CD4-positive, alpha-beta T cell (primary cell): ENCODE measurements at regions not wholly inside any gene's neighbourhood (a gene's known extent, or its start where the extent isn't known, plus 50 kb on each side); places are given as distances from the start of the nearest gene placed in this dataset.

Experiments used
- ATAC-seq: fragments of 200-7000 bp; cut with Tn5 transposase; one replicate; pipeline ENCODE4 v1.10.0; 2022; ENCODE audit warnings: mild to moderate bottlenecking; ENCODE audit not compliant: poor library complexity
- CTCF ChIA-PET: fragments of 350-600 bp; sonication (Branson Sonifier 250); formaldehyde crosslinking; loops from one replicate; lab custom pipeline; 2021; ENCODE audit warnings: antibody characterized with exemption, inconsistent platforms; lab: Charles Lee
- POLR2A ChIA-PET: fragments of 350-600 bp; sonication (Branson Sonifier 250); formaldehyde crosslinking; loops from one replicate; lab custom pipeline; 2021; ENCODE audit warnings: antibody characterized with exemption, inconsistent platforms; lab: Charles Lee
- DNase-seq, 14 experiments: peaks; one replicate each; pipeline ENCODE4 v3.0.0-alpha.2; 2013 to 2020; ENCODE audit warnings: mixed read lengths in 2 of 14
- H3K27ac ChIP-seq, 2 donors: one replicate each; pipeline versions ENCODE4 v1.5.1 to v1.7.0; 2013; ENCODE audit warnings: low read length in 2 of 2, low read depth in 1 of 2, mild to moderate bottlenecking in 1 of 2
- H3K27me3 ChIP-seq, 2 experiments: 1 replicate in 1 of 2; 2 replicates in 1 of 2; pipeline versions ENCODE4 v1.6.1 to v1.7.0; 2013; ENCODE audit warnings: low read length in 2 of 2, control low read depth in 1 of 2, mild to moderate bottlenecking in 1 of 2, moderate library complexity in 1 of 2; ENCODE audit not compliant: insufficient read depth in 2 of 2, control insufficient read depth in 1 of 2
- H3K36me3 ChIP-seq: one replicate; pipeline ENCODE4 v1.6.1; 2013; ENCODE audit warnings: low read length, control low read depth; ENCODE audit not compliant: insufficient read depth
- H3K4me1 ChIP-seq: one replicate; pipeline ENCODE4 v1.6.1; 2013; ENCODE audit warnings: low read length, control low read depth; ENCODE audit not compliant: insufficient read depth
- H3K4me3 ChIP-seq: one replicate; pipeline ENCODE4 v1.5.1; 2013; ENCODE audit warnings: mild to moderate bottlenecking, low read length, moderate library complexity
- H3K9me3 ChIP-seq, 2 experiments: 1 replicate in 1 of 2; 2 replicates in 1 of 2; pipeline versions ENCODE4 v1.6.1 to v1.7.0; 2013; ENCODE audit warnings: low read length in 2 of 2, mild to moderate bottlenecking in 2 of 2, control low read depth in 1 of 2, moderate library complexity in 1 of 2; ENCODE audit not compliant: control insufficient read depth in 1 of 2, insufficient read depth in 1 of 2
- H3K27ac Mint-ChIP-seq: one replicate; pipeline ENCODE4 v1.8.0; 2020; ENCODE audit warnings: mixed read lengths
- H3K27me3 Mint-ChIP-seq: one replicate; pipeline ENCODE4 v1.8.0; 2021; ENCODE audit warnings: mixed read lengths
- H3K36me3 Mint-ChIP-seq: one replicate; pipeline ENCODE4 v1.8.0; 2021; ENCODE audit warnings: low read depth, mixed read lengths
- H3K4me1 Mint-ChIP-seq: one replicate; pipeline ENCODE4 v1.8.0; 2021; ENCODE audit warnings: low read depth, mixed read lengths
- H3K4me3 Mint-ChIP-seq: one replicate; pipeline ENCODE4 v1.8.0; 2020; ENCODE audit warnings: mild to moderate bottlenecking, mixed read lengths
- H3K9me3 Mint-ChIP-seq: one replicate; pipeline ENCODE4 v1.8.0; 2020; ENCODE audit warnings: mixed read lengths
- intact Hi-C, 2 experiments: fragments of 100-400 bp; cut with DNase I in 1 of 2; cut with micrococcal nuclease in 1 of 2; formaldehyde crosslinking; loops; one replicate each; pipeline versions ENCODE4 v1.15.1 to v1.9.0; 2023 to 2025; cut with DNase I, micrococcal nuclease
- TF ChIP-seq, protein P1 (sequence below): fragments of 200-600 bp; IDR thresholded peaks from one replicate; pipeline ENCODE4 v1.8.0; 2022; ENCODE audit warnings: antibody characterized with exemption, mild to moderate bottlenecking

DNA sequence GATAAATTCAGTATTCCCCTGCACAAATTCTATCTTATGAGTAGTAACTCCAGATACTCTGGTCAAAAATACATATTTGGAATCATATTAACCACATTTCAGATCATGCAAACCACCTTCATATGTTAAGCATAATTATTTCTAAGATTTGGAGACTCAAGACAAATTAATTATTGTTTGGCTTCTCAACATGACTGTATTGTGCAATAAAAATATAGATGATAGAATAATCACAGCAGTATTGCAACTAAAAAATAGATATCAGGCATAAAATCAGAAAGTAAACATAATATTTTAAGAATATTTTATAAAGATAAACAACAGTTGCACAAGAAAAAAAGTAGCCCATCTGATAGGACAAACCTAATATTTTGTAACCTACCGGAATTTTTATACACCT lies 1767.6 kb upstream of the NUDT12 start:
- Mint-ChIP-seq H3K4me1 (no peaks in the 10 kb centered on the region), H3K4me3 (no peak overlapping the region), H3K27ac (no peak overlapping the region), H3K9me3 (peaks cover 9% of the 10 kb centered on the region), H3K36me3 (no peaks in the 10 kb centered on the region), H3K27me3 (no peaks in the 10 kb centered on the region)
- TF ChIP-seq, protein P1, sequence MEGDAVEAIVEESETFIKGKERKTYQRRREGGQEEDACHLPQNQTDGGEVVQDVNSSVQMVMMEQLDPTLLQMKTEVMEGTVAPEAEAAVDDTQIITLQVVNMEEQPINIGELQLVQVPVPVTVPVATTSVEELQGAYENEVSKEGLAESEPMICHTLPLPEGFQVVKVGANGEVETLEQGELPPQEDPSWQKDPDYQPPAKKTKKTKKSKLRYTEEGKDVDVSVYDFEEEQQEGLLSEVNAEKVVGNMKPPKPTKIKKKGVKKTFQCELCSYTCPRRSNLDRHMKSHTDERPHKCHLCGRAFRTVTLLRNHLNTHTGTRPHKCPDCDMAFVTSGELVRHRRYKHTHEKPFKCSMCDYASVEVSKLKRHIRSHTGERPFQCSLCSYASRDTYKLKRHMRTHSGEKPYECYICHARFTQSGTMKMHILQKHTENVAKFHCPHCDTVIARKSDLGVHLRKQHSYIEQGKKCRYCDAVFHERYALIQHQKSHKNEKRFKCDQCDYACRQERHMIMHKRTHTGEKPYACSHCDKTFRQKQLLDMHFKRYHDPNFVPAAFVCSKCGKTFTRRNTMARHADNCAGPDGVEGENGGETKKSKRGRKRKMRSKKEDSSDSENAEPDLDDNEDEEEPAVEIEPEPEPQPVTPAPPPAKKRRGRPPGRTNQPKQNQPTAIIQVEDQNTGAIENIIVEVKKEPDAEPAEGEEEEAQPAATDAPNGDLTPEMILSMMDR: no peak
- Histone ChIP-seq H3K4me3 (no peak overlapping the region), H3K4me1 (no peaks in the 10 kb centered on the region), H3K36me3 (no peaks in the 10 kb centered on the region), H3K9me3 (peaks cover 0 to 5% of the 10 kb centered on the region in 2 experiments), H3K27ac (no peak overlapping the region), H3K27me3 (no peaks in the 10 kb centered on the region)
- intact Hi-C loops: no loop called here
- ChIA-PET POLR2A (no interaction called here), CTCF (no interaction called here)
- no peak for DNase-seq
- ATAC-seq: no peak

DNA sequence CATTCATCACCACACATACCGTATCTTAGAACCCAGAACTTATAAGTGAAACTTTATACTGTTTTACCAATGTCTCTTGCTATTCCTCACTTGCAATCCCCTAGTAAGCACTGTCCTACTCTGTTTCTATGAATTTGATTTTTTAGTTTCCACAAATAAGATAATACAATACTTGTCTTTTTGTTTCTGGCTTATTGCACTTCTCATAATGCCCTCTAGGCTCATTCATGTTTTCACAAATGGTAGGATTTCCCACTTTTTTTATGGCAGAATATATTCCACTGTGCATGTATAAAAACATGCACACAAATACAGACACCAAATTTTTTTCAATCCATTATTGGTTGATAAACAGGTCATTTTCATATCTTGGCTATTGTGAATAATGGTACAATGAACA lies 1742.3 kb upstream of the NUDT12 start:
- ATAC-seq (no peak), DNase-seq (no peak)
- Mint-ChIP-seq H3K9me3 (peaks cover 6% of the 10 kb centered on the region), H3K27ac (no peak overlapping the region), H3K27me3 (no peaks in the 10 kb centered on the region), H3K4me1 (no peaks in the 10 kb centered on the region), H3K36me3 (no peaks in the 10 kb centered on the region), H3K4me3 (no peak overlapping the region)
- H3K27ac ChIP-seq: no peak overlapping the region
- ChIA-PET POLR2A (no interaction called here), CTCF (no interaction called here)
- no peaks in the 10 kb centered on the region for H3K9me3 ChIP-seq
- no peak overlapping the region for H3K4me3 ChIP-seq
- intact Hi-C loops: no loop called here
- TF ChIP-seq, protein P1: no peak
- H3K4me1 ChIP-seq: no peaks in the 10 kb centered on the region
- H3K36me3 ChIP-seq: no peaks in the 10 kb centered on the region
- no peaks in the 10 kb centered on the region for H3K27me3 ChIP-seq

DNA sequence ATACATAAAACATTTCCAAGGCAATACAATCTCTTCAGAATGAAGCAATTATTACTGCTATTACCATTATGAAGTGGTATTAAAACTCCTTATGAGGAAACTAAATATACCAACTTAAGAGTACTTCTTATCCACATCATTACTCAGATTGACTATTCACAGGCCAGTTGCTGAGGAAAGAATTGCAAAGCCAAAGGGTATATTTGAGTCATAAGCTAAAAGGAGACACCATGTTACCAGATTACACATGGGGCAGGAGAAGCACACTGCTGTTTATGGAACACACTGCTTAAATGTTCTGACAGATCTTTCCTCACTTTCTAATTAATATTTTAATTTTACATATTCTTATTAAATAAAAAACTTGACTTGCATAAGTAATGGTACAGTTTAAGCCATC lies 1726.4 kb upstream of the NUDT12 start:
- H3K4me3 ChIP-seq: no peak overlapping the region
- ATAC-seq: no peak
- H3K4me1 ChIP-seq: no peaks in the 10 kb centered on the region
- Mint-ChIP-seq H3K27me3 (no peaks in the 10 kb centered on the region), H3K4me3 (no peak overlapping the region), H3K27ac (no peak overlapping the region), H3K4me1 (no peaks in the 10 kb centered on the region), H3K36me3 (no peaks in the 10 kb centered on the region), H3K9me3 (peaks cover 15% of the 10 kb centered on the region)
- H3K9me3 ChIP-seq: no peaks in the 10 kb centered on the region
- H3K36me3 ChIP-seq: no peaks in the 10 kb centered on the region
- no peak overlapping the region for H3K27ac ChIP-seq
- DNase-seq: no peak
- TF ChIP-seq, protein P1: no peak
- no peaks in the 10 kb centered on the region for H3K27me3 ChIP-seq
- POLR2A ChIA-PET: no interaction called here
- intact Hi-C loops: no loop called here
- CTCF ChIA-PET: no interaction called here
